Esophagus muscularis mucosa (tissue), 4 donors: ENCODE measurements at regions not wholly inside any gene's neighbourhood (a gene's known extent, or its start where the extent isn't known, plus 50 kb on each side); places are given as distances from the start of the nearest gene placed in this dataset.
"Not testable (repeated sequence)": the region's sequence is repeated elsewhere in the genome, so short reads cannot be mapped to it uniquely, and the experiment has no call there.

Source experiments
- DNase-seq: peaks from one replicate; pipeline ENCODE4 v3.0.0-alpha.2; 2017; ENCODE audit errors: extremely low spot score
- H3K27ac ChIP-seq, 4 donors: fragments of 200-600 bp; sonication (generic); replicated peaks in 1 of 4; 1 replicate in 3 of 4; 2 replicates in 1 of 4; pipeline ENCODE4 v1.5.1; 2016 to 2019; ENCODE audit warnings: mild to moderate bottlenecking in 1 of 4
- H3K27me3 ChIP-seq, 4 donors: fragments of 200-600 bp; sonication (generic); one replicate each; pipeline versions ENCODE4 v1.5.1 to v1.6.0; 2016 to 2019
- H3K36me3 ChIP-seq, 4 donors: fragments of 200-600 bp; sonication (generic); one replicate each; pipeline ENCODE4 v1.5.1; 2016 to 2019
- H3K4me1 ChIP-seq, 4 donors: fragments of 200-600 bp; sonication (generic); one replicate each; pipeline ENCODE4 v1.5.1; 2016 to 2019
- H3K4me3 ChIP-seq, 4 donors: fragments of 200-600 bp; sonication (generic); 1 replicate in 2 of 4; 2 replicates in 2 of 4; pipeline ENCODE4 v1.5.1; 2016 to 2019; ENCODE audit warnings: mild to moderate bottlenecking in 4 of 4, moderate library complexity in 1 of 4
- H3K9me3 ChIP-seq, 4 donors: fragments of 200-600 bp; sonication (generic); 1 replicate in 3 of 4; 2 replicates in 1 of 4; pipeline ENCODE4 v1.5.1; 2016 to 2019
- CTCF ChIP-seq, 3 experiments: fragments of 200-600 bp in 2 of 3; fragments of 450-650 bp in 1 of 3; sonication (generic) in 2 of 3; IDR thresholded peaks; one replicate each; pipeline ENCODE4 v1.5.1; 2017 to 2019; ENCODE audit warnings: antibody characterized with exemption in 3 of 3, mild to moderate bottlenecking in 2 of 3, moderate library complexity in 1 of 3
- EP300 ChIP-seq: sonication (generic); formaldehyde crosslinking; IDR thresholded peaks from one replicate; pipeline ENCODE4 v1.6.1; 2017; ENCODE audit warnings: antibody characterized with exemption
- POLR2A ChIP-seq: fragments of 450-650 bp; IDR thresholded peaks from one replicate; pipeline ENCODE4 v1.6.1; 2017; ENCODE audit warnings: antibody characterized with exemption, moderate library complexity, mild to moderate bottlenecking, low read depth
- POLR2AphosphoS5 ChIP-seq, 2 donors: sonication (generic); formaldehyde crosslinking; IDR thresholded peaks; one replicate each; pipeline ENCODE4 v1.6.1; 2017; ENCODE audit warnings: antibody characterized with exemption in 2 of 2
- WGBS: methylation state at CpG from one replicate; pipeline ENCODE4 v1.1.5; 2018; 5-methylcytosine and 5-hydroxymethylcytosine counted together
- intact Hi-C: fragments of 100-400 bp; cut with DNase I; formaldehyde crosslinking; loops from one replicate; pipeline ENCODE4 v1.15.1; 2023

- intact Hi-C loops, result no loop called here
- H3K4me3 ChIP-seq, result no peak overlapping the region
Measured at GRCh38 chr2:145748927-145749326, 1229.0 kb upstream of the ZEB2 start.

GRCh38 chr2:145747715-145748114, 1227.8 kb upstream of the ZEB2 start:
- peaks cover 6 to 39% (median 28%) of the 10 kb centered on the region in 4 donors for H3K4me1 ChIP-seq
- no peaks in the 10 kb centered on the region for H3K27me3 ChIP-seq
- H3K4me3 ChIP-seq, result no peak overlapping the region
- 96% methylated on average over 5 of the region's 5 CpGs for WGBS
- TF ChIP-seq EP300 (no peak), CTCF (IDR thresholded peaks at IDR 0.05) (no peak), POLR2AphosphoS5 (IDR thresholded peaks at IDR 0.05) (no peak), POLR2A (no peak)
- DNase-seq, result no peak
- no peak overlapping the region for H3K27ac ChIP-seq
- no peaks in the 10 kb centered on the region for H3K9me3 ChIP-seq
- intact Hi-C loops, result no loop called here
- no peaks in the 10 kb centered on the region for H3K36me3 ChIP-seq

More at GRCh38 chr2:145748927-145749326, 1229.0 kb upstream of the ZEB2 start:
- TF ChIP-seq CTCF (IDR thresholded peaks at IDR 0.05), result no peak
- no peak for TF ChIP-seq POLR2A
- no peak for TF ChIP-seq POLR2AphosphoS5 (IDR thresholded peaks at IDR 0.05)
- TF ChIP-seq EP300, result no peak
- Histone ChIP-seq H3K27me3 (no peaks in the 10 kb centered on the region), H3K27ac (no peak overlapping the region), H3K9me3 (no peaks in the 10 kb centered on the region), H3K36me3 (no peaks in the 10 kb centered on the region), H3K4me1 (peaks cover 6 to 46% (median 34%) of the 10 kb centered on the region in 4 donors)
- DNase-seq, result no peak
- WGBS, result 57% methylated on average over 2 of the region's 2 CpGs

- H3K4me1 ChIP-seq, result peaks cover 0 to 16% (median 9%) of the 10 kb centered on the region in 4 donors
- H3K36me3 ChIP-seq, H3K27ac ChIP-seq, H3K27me3 ChIP-seq, H3K9me3 ChIP-seq, H3K4me3 ChIP-seq, intact Hi-C loops, DNase-seq: not testable (repeated sequence)
- WGBS, result 89% methylated on average over 4 of the region's 4 CpGs
Measured at GRCh38 chr2:145745387-145745721, 1225.4 kb upstream of the ZEB2 start.

GRCh38 chr2:145744541-145745386, 1224.8 kb upstream of the ZEB2 start:
- Histone ChIP-seq H3K27ac (no peak overlapping the region), H3K27me3 (no peaks in the 10 kb centered on the region), H3K4me3 (no peak overlapping the region), H3K36me3 (no peaks in the 10 kb centered on the region), H3K9me3 (no peaks in the 10 kb centered on the region), H3K4me1 (peaks cover 0 to 10% (median 4%) of the 10 kb centered on the region in 4 donors)
- 62% methylated on average over 4 of the region's 4 CpGs for WGBS
- intact Hi-C loops, result no loop called here
- TF ChIP-seq EP300, result no peak
- no peak for TF ChIP-seq POLR2A
- no peak for TF ChIP-seq POLR2AphosphoS5 (IDR thresholded peaks at IDR 0.05)
- no peak for TF ChIP-seq CTCF (IDR thresholded peaks at IDR 0.05)
- DNase-seq, result no peak

- intact Hi-C loops, result no loop called here
- no peaks in the 10 kb centered on the region for H3K36me3 ChIP-seq
- no peaks in the 10 kb centered on the region for H3K27me3 ChIP-seq
- DNase-seq, result no peak
- no peak for TF ChIP-seq POLR2AphosphoS5 (IDR thresholded peaks at IDR 0.05)
- TF ChIP-seq CTCF (IDR thresholded peaks at IDR 0.05), result no peak
- H3K4me3 ChIP-seq, result no peak overlapping the region
- H3K4me1 ChIP-seq, result no peaks in the 10 kb centered on the region
- WGBS, result 64% methylated on average over 2 of the region's 2 CpGs
- H3K9me3 ChIP-seq, result no peaks in the 10 kb centered on the region
- H3K27ac ChIP-seq, result no peak overlapping the region
Measured at GRCh38 chr2:145743011-145743410, 1223.1 kb upstream of the ZEB2 start.
